Breast epithelium (tissue), 4 donors: ENCODE measurements at regions not wholly inside any gene's neighbourhood (a gene's known extent, or its start where the extent isn't known, plus 50 kb on each side); places are given as distances from the start of the nearest gene placed in this dataset.

ENCODE experiments used
- DNase-seq, 2 donors: peaks; one replicate each; pipeline ENCODE4 v3.0.0-alpha.2; 2019; ENCODE audit warnings: low spot score in 2 of 2
- H3K27ac ChIP-seq, 2 donors: fragments of 200-600 bp; sonication (generic) in 1 of 2; one replicate each; pipeline ENCODE4 v1.5.1; 2016 to 2019; ENCODE audit warnings: mild to moderate bottlenecking in 1 of 2
- H3K27me3 ChIP-seq, 2 donors: fragments of 200-600 bp; sonication (generic) in 1 of 2; one replicate each; pipeline versions ENCODE4 v1.5.1 to v1.6.0; 2017 to 2019; ENCODE audit warnings: control low read depth in 1 of 2, mild to moderate bottlenecking in 1 of 2
- H3K36me3 ChIP-seq: fragments of 200-600 bp; one replicate; pipeline ENCODE4 v1.5.1; 2019
- H3K4me1 ChIP-seq, 2 donors: fragments of 200-600 bp; sonication (generic); one replicate each; pipeline ENCODE4 v1.5.1; 2016 to 2019; ENCODE audit warnings: control low read depth in 1 of 2
- H3K4me3 ChIP-seq, 3 donors: fragments of 200-600 bp; sonication (generic); 1 replicate in 2 of 3; 2 replicates in 1 of 3; pipeline ENCODE4 v1.5.1; 2016 to 2019; ENCODE audit warnings: mild to moderate bottlenecking in 3 of 3, moderate library complexity in 2 of 3
- H3K9me3 ChIP-seq, 2 donors: fragments of 200-600 bp; sonication (generic) in 1 of 2; one replicate each; pipeline ENCODE4 v1.5.1; 2016 to 2019; ENCODE audit warnings: control low read depth in 1 of 2
- POLR2A ChIP-seq: fragments of 450-650 bp; IDR thresholded peaks from one replicate; pipeline ENCODE4 v1.6.1; 2016; ENCODE audit warnings: antibody characterized with exemption, mild to moderate bottlenecking, moderate library complexity
- POLR2AphosphoS5 ChIP-seq, 3 donors: sonication (generic); formaldehyde crosslinking; IDR thresholded peaks; one replicate each; pipeline ENCODE4 v1.6.1; 2017; ENCODE audit warnings: antibody characterized with exemption in 3 of 3
- intact Hi-C: fragments of 100-400 bp; cut with DNase I; formaldehyde crosslinking; loops from one replicate; pipeline ENCODE4 v1.15.1; 2023; ENCODE audit warnings: low total_unique reads
- TF ChIP-seq, protein P1 (sequence below), 3 donors: fragments of 450-650 bp; IDR thresholded peaks; one replicate each; pipeline ENCODE4 v1.5.1; 2016 to 2017; ENCODE audit warnings: antibody characterized with exemption in 3 of 3, mild to moderate bottlenecking in 3 of 3, moderate library complexity in 3 of 3

DNA sequence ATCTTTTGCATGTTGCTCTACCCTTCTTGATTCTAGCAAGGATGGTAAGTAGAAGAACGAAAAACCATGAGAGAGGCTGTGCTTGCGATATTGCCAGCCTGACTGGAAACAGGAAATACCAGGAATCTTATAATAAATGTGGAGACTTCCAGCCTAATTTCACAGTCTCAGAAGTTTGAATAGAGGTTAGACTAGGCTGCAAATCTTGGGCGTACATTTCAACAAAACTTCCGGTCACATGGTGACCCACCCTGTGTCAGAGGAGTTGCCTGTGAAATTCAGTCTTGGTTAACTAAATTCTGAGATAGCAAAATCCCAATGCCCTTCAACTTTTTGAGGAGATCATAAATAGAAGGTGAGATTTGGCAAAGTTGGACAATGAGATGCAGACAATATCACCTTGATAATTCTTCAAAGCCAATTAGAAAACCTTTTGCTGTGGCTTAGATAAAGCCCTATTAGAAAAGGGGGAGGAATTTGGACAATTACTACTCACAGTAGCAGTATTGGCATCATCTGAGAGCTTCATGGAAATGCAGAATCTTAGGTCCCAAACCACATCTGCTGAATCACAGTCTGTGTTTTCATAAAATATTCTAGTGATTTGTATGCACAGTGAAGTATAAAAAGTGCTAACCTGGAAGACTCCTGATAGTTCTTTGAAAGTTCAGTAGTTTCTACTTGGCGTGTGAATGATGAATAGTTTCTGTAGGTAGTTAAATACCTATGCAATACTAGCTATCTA, 262.0 kb upstream of the JAG1 start:
- TF ChIP-seq, protein P1, sequence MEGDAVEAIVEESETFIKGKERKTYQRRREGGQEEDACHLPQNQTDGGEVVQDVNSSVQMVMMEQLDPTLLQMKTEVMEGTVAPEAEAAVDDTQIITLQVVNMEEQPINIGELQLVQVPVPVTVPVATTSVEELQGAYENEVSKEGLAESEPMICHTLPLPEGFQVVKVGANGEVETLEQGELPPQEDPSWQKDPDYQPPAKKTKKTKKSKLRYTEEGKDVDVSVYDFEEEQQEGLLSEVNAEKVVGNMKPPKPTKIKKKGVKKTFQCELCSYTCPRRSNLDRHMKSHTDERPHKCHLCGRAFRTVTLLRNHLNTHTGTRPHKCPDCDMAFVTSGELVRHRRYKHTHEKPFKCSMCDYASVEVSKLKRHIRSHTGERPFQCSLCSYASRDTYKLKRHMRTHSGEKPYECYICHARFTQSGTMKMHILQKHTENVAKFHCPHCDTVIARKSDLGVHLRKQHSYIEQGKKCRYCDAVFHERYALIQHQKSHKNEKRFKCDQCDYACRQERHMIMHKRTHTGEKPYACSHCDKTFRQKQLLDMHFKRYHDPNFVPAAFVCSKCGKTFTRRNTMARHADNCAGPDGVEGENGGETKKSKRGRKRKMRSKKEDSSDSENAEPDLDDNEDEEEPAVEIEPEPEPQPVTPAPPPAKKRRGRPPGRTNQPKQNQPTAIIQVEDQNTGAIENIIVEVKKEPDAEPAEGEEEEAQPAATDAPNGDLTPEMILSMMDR (IDR thresholded peaks at IDR 0.05) = no peak
- TF ChIP-seq POLR2A (no peak), POLR2AphosphoS5 (IDR thresholded peaks at IDR 0.05) (no peak)
- H3K4me1 ChIP-seq = no peaks in the 10 kb centered on the region
- no peak overlapping the region for H3K4me3 ChIP-seq
- no peak for DNase-seq
- intact Hi-C loops = no loop called here
- no peaks in the 10 kb centered on the region for H3K27me3 ChIP-seq
- H3K27ac ChIP-seq = no peak overlapping the region
- no peaks in the 10 kb centered on the region for H3K36me3 ChIP-seq
- no peaks in the 10 kb centered on the region for H3K9me3 ChIP-seq

DNA sequence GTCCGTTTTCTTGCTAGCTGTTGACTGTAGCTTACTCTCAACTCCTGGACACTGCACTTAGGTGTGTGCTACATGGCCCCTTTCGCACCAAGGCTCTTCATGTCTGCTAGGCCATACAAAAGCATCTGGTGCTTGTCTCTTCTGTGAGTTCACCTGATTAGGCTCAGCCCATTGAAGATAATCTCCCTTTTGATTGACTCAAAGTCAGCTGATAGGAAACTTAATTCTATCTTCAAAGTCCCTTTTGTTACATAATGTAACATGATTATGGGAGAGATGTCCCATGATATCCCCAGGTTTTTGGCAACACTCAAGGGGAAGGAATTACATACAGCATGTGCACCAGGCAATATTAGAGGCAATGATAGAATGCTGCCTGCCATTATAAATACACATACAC, 263.0 kb upstream of the JAG1 start:
- intact Hi-C loops = no loop called here
- TF ChIP-seq POLR2A = no peak
- TF ChIP-seq, protein P1 (IDR thresholded peaks at IDR 0.05) = no peak
- no peak for TF ChIP-seq POLR2AphosphoS5 (IDR thresholded peaks at IDR 0.05)
- no peaks in the 10 kb centered on the region for H3K36me3 ChIP-seq
- H3K4me1 ChIP-seq = no peaks in the 10 kb centered on the region
- H3K27ac ChIP-seq = no peak overlapping the region
- DNase-seq = no peak
- no peak overlapping the region for H3K4me3 ChIP-seq
- no peaks in the 10 kb centered on the region for H3K27me3 ChIP-seq
- H3K9me3 ChIP-seq = no peaks in the 10 kb centered on the region

DNA sequence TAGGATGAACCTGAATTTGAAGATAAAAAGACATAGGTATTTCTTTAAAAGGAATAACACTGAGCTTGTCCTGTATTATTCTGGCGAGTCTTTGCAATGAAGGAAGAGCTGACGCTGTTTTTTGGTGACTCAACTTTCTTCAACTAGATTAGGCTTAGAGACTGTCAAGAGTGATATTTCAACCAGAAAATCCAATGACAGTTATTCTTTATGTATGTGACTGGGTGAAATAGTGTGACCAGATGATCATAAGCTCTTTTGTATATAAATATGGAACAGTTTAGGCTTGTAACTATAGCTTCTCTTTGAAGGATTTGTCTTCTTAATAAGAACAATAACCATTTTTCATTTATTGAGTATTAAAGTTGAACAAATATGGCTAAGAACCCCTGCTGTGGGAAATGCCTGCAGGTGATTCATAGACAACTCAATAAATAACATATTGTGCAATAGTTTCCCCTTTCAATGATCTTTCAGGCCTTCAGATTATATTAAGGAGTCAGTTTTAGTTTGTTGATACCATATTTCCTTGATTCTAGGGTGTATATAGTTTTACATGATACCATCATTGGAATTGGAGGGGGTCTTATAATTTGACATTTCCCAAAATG, 265.6 kb upstream of the JAG1 start:
- intact Hi-C loops = no loop called here

DNA sequence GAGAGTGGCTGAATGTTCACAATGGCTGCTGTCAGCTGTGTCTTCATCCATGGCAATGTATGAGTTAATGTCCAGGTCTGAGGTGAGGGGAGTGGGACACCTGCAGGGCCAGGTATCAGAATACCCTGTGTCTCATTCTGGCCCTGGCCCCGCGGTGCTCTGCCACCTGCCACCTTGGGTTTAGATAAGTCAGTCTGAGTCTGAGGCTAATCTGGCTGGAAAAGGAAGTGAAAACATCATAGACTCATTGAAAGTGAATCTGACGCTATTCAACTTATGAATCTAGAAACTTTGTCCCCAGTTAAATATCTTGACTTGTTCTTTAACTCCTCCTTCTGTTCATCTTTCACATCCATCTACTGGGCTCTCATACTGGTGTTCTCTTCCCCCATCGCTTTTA, 267.1 kb upstream of the JAG1 start:
- H3K27ac ChIP-seq = no peak overlapping the region
- H3K4me3 ChIP-seq = no peak overlapping the region
- no peaks in the 10 kb centered on the region for H3K27me3 ChIP-seq
- TF ChIP-seq, protein P1 (IDR thresholded peaks at IDR 0.05) = no peak
- TF ChIP-seq POLR2AphosphoS5 (IDR thresholded peaks at IDR 0.05) = no peak
- TF ChIP-seq POLR2A = no peak
- H3K9me3 ChIP-seq = no peaks in the 10 kb centered on the region
- no peaks in the 10 kb centered on the region for H3K36me3 ChIP-seq
- intact Hi-C loops = no loop called here
- no peak for DNase-seq
- H3K4me1 ChIP-seq = no peaks in the 10 kb centered on the region

More for the DNA sequence above, 265.6 kb upstream of the JAG1 start:
- no peak overlapping the region for H3K4me3 ChIP-seq
- DNase-seq = no peak
- H3K9me3 ChIP-seq = no peaks in the 10 kb centered on the region
- no peaks in the 10 kb centered on the region for H3K4me1 ChIP-seq
- TF ChIP-seq, protein P1 (IDR thresholded peaks at IDR 0.05) = no peak
- no peak for TF ChIP-seq POLR2A
- no peak for TF ChIP-seq POLR2AphosphoS5 (IDR thresholded peaks at IDR 0.05)
- no peaks in the 10 kb centered on the region for H3K27me3 ChIP-seq
- H3K27ac ChIP-seq = no peak overlapping the region
- H3K36me3 ChIP-seq = no peaks in the 10 kb centered on the region

DNA sequence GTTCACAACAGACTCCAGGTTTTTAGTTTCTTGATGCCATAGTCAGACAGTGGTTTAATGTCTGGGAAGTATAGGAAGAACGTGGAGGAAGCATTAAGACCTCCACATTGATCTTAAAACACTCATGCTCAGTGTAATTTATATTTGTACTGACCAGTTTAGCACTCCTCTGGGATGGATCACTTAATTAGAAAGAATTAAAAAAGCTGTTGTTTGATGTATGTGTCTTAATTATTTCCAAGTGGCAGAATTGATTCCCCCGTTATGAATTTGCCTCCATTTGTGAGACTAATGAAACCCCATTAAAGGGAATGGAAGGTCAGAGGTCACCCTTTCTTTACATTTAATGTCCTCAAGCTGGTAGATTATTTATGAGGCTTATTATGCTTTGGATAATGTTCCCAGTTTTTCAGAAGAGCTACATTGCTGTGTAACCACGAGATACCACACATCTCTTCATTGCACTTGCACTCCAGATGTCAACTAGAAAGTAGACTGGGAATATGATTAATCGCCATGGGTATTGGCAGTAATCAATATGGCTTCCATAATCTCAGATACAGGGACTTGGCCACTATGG, 270.0 kb upstream of the JAG1 start:
- no peaks in the 10 kb centered on the region for H3K4me1 ChIP-seq
- no peak overlapping the region for H3K4me3 ChIP-seq
- no peaks in the 10 kb centered on the region for H3K27me3 ChIP-seq
- no peak for DNase-seq
- intact Hi-C loops = no loop called here
- H3K36me3 ChIP-seq = no peaks in the 10 kb centered on the region
- TF ChIP-seq, protein P1 (IDR thresholded peaks at IDR 0.05) = no peak
- H3K27ac ChIP-seq = no peak overlapping the region
- H3K9me3 ChIP-seq = no peaks in the 10 kb centered on the region
